GM12878 (cell line): ENCODE measurements at regions not wholly inside any gene's neighbourhood (a gene's known extent, or its start where the extent isn't known, plus 50 kb on each side); places are given as distances from the start of the nearest gene placed in this dataset.

Experiments used
- ATAC-seq: fragments of 200-7000 bp; cut with Tn5 transposase; 3 replicates; pipeline ENCODE4 v1.9.1; 2020; ENCODE audit warnings: mild to moderate bottlenecking, moderate library complexity
- BruUV-seq: library from RNA; stranded (reverse); fragments of 400-500 nt; replicated peaks from 2 replicates; lab custom pipeline; 2021; lab: Mats Ljungman, UMichigan
- CTCF ChIA-PET: fragments of 300-600 bp; sonication (Branson Sonifier 250); formaldehyde crosslinking; extraction: SDS; loops from one replicate; lab custom pipeline; 2021; ENCODE audit warnings: inconsistent platforms; lab: Yijun Ruan, JAX
- POLR2A ChIA-PET: fragments of 350-600 bp; formaldehyde crosslinking; extraction: SDS; loops from one replicate; lab custom pipeline; 2021; ENCODE audit warnings: inconsistent platforms; lab: Charles Lee
- RAD21 ChIA-PET: fragments of 300-600 bp; sonication (Branson Sonifier 250); formaldehyde crosslinking; loops from one replicate; lab custom pipeline; 2023; ENCODE audit warnings: antibody characterized with exemption; ENCODE audit not compliant: unreplicated experiment; lab: Charles Lee
- SMC1A ChIA-PET: fragments of 300-600 bp; sonication (Branson Sonifier 250); formaldehyde crosslinking; loops from one replicate; lab custom pipeline; 2023; ENCODE audit not compliant: unreplicated experiment, uncharacterized antibody; lab: Charles Lee
- DNase-seq: peaks from one replicate; pipeline ENCODE4 v3.0.0-alpha.2; 2011; ENCODE audit warnings: low read depth, low spot score
- FAIRE-seq: peaks from 3 replicates; lab custom pipeline; 2011; peaks lifted over from hg19 to GRCh38; lab: Jason Lieb, UNC
- H2AFZ ChIP-seq: 2 replicates; pipeline ENCODE4 v1.6.0; 2011; ENCODE audit warnings: low read depth, low read length, control low read depth; ENCODE audit not compliant: control insufficient read depth
- H3K27ac ChIP-seq: 2 replicates; pipeline ENCODE4 v1.5.1; 2011; ENCODE audit warnings: control low read depth; ENCODE audit not compliant: control insufficient read depth, insufficient read depth
- H3K27me3 ChIP-seq, 2 experiments: replicated peaks in 1 of 2; 2 replicates each; pipeline versions ENCODE4 v1.6.0 to v1.6.1; 2011; ENCODE audit warnings: low read length in 1 of 2; ENCODE audit not compliant: control insufficient read depth in 2 of 2, insufficient read depth in 2 of 2
- H3K36me3 ChIP-seq, 2 experiments: 2 replicates each; pipeline ENCODE4 v1.5.1; 2011; ENCODE audit warnings: low read length in 1 of 2; ENCODE audit not compliant: control insufficient read depth in 2 of 2, insufficient read depth in 2 of 2
- H3K4me1 ChIP-seq: 2 replicates; pipeline ENCODE4 v1.6.1; 2011; ENCODE audit warnings: mild to moderate bottlenecking, low read length, moderate library complexity, mixed read lengths; ENCODE audit not compliant: control insufficient read depth, insufficient read depth
- H3K4me2 ChIP-seq: 2 replicates; pipeline ENCODE4 v1.6.0; 2011; ENCODE audit warnings: control low read depth; ENCODE audit not compliant: control insufficient read depth, insufficient read depth
- H3K4me3 ChIP-seq: fragments of 200-600 bp; sonication (generic); 2 replicates; pipeline ENCODE4 v1.5.1; 2016
- H3K79me2 ChIP-seq: 2 replicates; pipeline ENCODE4 v1.6.0; 2011; ENCODE audit warnings: low read length; ENCODE audit not compliant: control insufficient read depth, insufficient read depth
- H3K9ac ChIP-seq: 2 replicates; pipeline ENCODE4 v1.8.0; 2011; ENCODE audit warnings: low read length, control low read depth, mixed read lengths; ENCODE audit not compliant: control insufficient read depth, insufficient read depth
- H3K9me3 ChIP-seq: replicated peaks from 3 replicates; pipeline ENCODE4 v1.5.1; 2011; ENCODE audit warnings: mild to moderate bottlenecking, low read length; ENCODE audit not compliant: control insufficient read depth, insufficient read depth
- H4K20me1 ChIP-seq: 2 replicates; pipeline ENCODE4 v1.6.0; 2011; ENCODE audit not compliant: control insufficient read depth, insufficient read depth
- KLF5 ChIP-seq: fragments of 450-650 bp; IDR thresholded peaks from 2 replicates; pipeline ENCODE4 v1.6.1; 2014; ENCODE audit warnings: mild to moderate bottlenecking; ENCODE audit not compliant: partially characterized antibody
- MYB ChIP-seq: fragments of 150-350 bp; IDR thresholded peaks from 2 replicates; pipeline ENCODE4 v1.6.1; 2014; ENCODE audit warnings: mild to moderate bottlenecking, low read depth, low read length, borderline replicate concordance
- NBN ChIP-seq: fragments of 450-650 bp; IDR thresholded peaks from 2 replicates; pipeline ENCODE4 v1.6.1; 2016
- RAD21 ChIP-seq: IDR thresholded peaks from 2 replicates; pipeline ENCODE4 v1.6.1; 2011; ENCODE audit warnings: mild to moderate bottlenecking, low read depth, low read length, moderate library complexity; ENCODE audit not compliant: insufficient read depth
- ZNF24 ChIP-seq: fragments of 450-650 bp; IDR thresholded peaks from 2 replicates; pipeline ENCODE4 v1.6.1; 2017; ENCODE audit warnings: antibody characterized with exemption, mild to moderate bottlenecking
- ZNF687 ChIP-seq: fragments of 450-650 bp; IDR thresholded peaks from 2 replicates; pipeline ENCODE4 v1.6.1; 2017; ENCODE audit warnings: mild to moderate bottlenecking, moderate library complexity
- WGBS: methylation state at CpG from one replicate; pipeline ENCODE4 v1.1.6; 2016; ENCODE audit warnings: low lambda C conversion rate; ENCODE audit not compliant: insufficient replicate concordance, insufficient coverage; ENCODE audit errors: missing lambda C conversion rate; 5-methylcytosine and 5-hydroxymethylcytosine counted together
- in situ Hi-C: fragments of 300-500 bp; cut with MboI; formaldehyde crosslinking; loops from 9 replicates; pipeline ENCODE4 v1.14.3; 2018; ENCODE audit warnings: mixed read lengths
- intact Hi-C: fragments of 100-400 bp; cut with micrococcal nuclease; formaldehyde crosslinking; loops from one replicate; pipeline ENCODE4 v1.14.2; 2022; ENCODE audit not compliant: unreplicated experiment
- TF ChIP-seq, protein P1 (sequence below): fragments of 450-650 bp; IDR thresholded peaks from 2 replicates; pipeline ENCODE4 v1.6.1; 2018; ENCODE audit warnings: mild to moderate bottlenecking, low read depth, moderate library complexity; ENCODE audit not compliant: partially characterized antibody

DNA sequence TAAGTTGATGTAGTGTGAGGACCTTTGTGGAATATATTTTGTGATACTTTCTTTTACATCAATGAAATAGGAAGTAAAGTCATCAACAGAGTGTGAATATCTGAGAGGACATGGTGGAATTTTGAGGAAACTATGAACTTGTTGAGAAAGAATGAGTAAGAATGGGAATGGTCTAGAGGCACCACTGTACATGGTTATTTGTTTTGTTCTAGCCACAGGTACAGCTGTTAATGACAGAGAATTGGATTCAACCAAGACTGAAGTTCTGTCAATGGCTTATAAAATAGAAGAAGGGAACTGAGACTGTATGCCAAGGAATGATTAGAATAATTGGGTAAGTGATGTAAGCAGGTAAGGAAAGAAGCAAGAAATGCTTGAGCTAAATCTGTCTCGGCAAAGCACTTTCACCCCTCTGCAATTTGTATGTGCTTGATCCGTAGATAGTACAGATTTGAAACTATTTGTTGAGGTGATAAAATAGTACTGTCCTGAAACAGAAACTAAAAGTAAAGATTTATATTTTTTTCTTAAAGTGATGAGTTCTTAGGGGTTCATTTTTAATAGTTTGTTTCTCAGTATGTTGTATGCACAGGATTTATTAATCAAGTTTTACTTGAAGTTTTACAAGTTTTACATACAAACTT lies 468.8 kb upstream of the SMC2 start:
- intact Hi-C loops: no loop called here
- in situ Hi-C loops: no loop called here
- CTCF ChIA-PET: no interaction called here

More for the DNA sequence above, 468.8 kb upstream of the SMC2 start:
- Histone ChIP-seq H3K27ac (no peak overlapping the region), H3K4me3 (no peak overlapping the region), H2AFZ (no peak overlapping the region), H3K27me3 (no peaks in the 10 kb centered on the region), H3K9ac (no peak overlapping the region), H4K20me1 (no peaks in the 10 kb centered on the region), H3K4me2 (no peak overlapping the region), H3K79me2 (no peaks in the 10 kb centered on the region), H3K36me3 (no peaks in the 10 kb centered on the region), H3K4me1 (no peaks in the 10 kb centered on the region), H3K9me3 (no peaks in the 10 kb centered on the region)
- no peak for FAIRE-seq
- TF ChIP-seq, protein P1, sequence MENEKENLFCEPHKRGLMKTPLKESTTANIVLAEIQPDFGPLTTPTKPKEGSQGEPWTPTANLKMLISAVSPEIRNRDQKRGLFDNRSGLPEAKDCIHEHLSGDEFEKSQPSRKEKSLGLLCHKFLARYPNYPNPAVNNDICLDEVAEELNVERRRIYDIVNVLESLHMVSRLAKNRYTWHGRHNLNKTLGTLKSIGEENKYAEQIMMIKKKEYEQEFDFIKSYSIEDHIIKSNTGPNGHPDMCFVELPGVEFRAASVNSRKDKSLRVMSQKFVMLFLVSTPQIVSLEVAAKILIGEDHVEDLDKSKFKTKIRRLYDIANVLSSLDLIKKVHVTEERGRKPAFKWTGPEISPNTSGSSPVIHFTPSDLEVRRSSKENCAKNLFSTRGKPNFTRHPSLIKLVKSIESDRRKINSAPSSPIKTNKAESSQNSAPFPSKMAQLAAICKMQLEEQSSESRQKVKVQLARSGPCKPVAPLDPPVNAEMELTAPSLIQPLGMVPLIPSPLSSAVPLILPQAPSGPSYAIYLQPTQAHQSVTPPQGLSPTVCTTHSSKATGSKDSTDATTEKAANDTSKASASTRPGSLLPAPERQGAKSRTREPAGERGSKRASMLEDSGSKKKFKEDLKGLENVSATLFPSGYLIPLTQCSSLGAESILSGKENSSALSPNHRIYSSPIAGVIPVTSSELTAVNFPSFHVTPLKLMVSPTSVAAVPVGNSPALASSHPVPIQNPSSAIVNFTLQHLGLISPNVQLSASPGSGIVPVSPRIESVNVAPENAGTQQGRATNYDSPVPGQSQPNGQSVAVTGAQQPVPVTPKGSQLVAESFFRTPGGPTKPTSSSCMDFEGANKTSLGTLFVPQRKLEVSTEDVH: no peak
- TF ChIP-seq ZNF687: no peak
- TF ChIP-seq NBN: no peak
- TF ChIP-seq RAD21: no peak
- no peak for TF ChIP-seq ZNF24
- no peak for TF ChIP-seq MYB
- no peak for TF ChIP-seq KLF5
- DNase-seq: no peak
- no peak; the same call in 2 of the 3 replicates for ATAC-seq
- ChIA-PET SMC1A (no interaction called here), POLR2A (no interaction called here), RAD21 (no interaction called here)
- 15% methylated on average over 2 of the region's 2 CpGs for WGBS
- BruUV-seq: no TSS peak
